Ishikawa (cell line): ENCODE measurements at regions not wholly inside any gene's neighbourhood (a gene's known extent, or its start where the extent isn't known, plus 50 kb on each side); places are given as distances from the start of the nearest gene placed in this dataset.

Source experiments
- CEBPB ChIP-seq: IDR thresholded peaks from 2 replicates; pipeline ENCODE4 v1.6.1; 2012
- CREB1 ChIP-seq: IDR thresholded peaks from 2 replicates; pipeline ENCODE4 v1.6.1; 2012; ENCODE audit warnings: low read depth
- EGR1 ChIP-seq: IDR thresholded peaks from 2 replicates; pipeline ENCODE4 v1.6.1; 2012
- EP300 ChIP-seq: IDR thresholded peaks from 2 replicates; pipeline ENCODE4 v1.6.1; 2012; ENCODE audit warnings: borderline replicate concordance
- FOXM1 ChIP-seq: IDR thresholded peaks from 2 replicates; pipeline ENCODE4 v1.6.1; 2012; ENCODE audit warnings: low read depth, borderline replicate concordance
- NFIC ChIP-seq: IDR thresholded peaks from 2 replicates; pipeline ENCODE4 v1.6.1; 2012
- RAD21 ChIP-seq: IDR thresholded peaks from 2 replicates; pipeline ENCODE4 v1.6.1; 2012; ENCODE audit warnings: low read depth
- REST ChIP-seq: IDR thresholded peaks from 2 replicates; pipeline ENCODE4 v1.6.1; 2012; ENCODE audit warnings: low read depth, mild to moderate bottlenecking
- TAF1 ChIP-seq: IDR thresholded peaks from 2 replicates; pipeline ENCODE4 v1.6.1; 2012; ENCODE audit warnings: low read depth, mild to moderate bottlenecking
- TCF12 ChIP-seq: IDR thresholded peaks from 2 replicates; pipeline ENCODE4 v1.6.1; 2012; ENCODE audit warnings: low read depth
- TEAD4 ChIP-seq: IDR thresholded peaks from 2 replicates; pipeline ENCODE4 v1.6.1; 2012
- USF1 ChIP-seq: IDR thresholded peaks from 2 replicates; pipeline ENCODE4 v1.6.1; 2012
- YY1 ChIP-seq: IDR thresholded peaks from 2 replicates; pipeline ENCODE4 v1.6.1; 2012; ENCODE audit warnings: low read depth
- ZBTB7A ChIP-seq: IDR thresholded peaks from 2 replicates; pipeline ENCODE4 v1.6.1; 2012; ENCODE audit warnings: low read depth
- TF ChIP-seq, protein P1 (sequence below): IDR thresholded peaks from 2 replicates; pipeline ENCODE4 v1.6.1; 2012

DNA sequence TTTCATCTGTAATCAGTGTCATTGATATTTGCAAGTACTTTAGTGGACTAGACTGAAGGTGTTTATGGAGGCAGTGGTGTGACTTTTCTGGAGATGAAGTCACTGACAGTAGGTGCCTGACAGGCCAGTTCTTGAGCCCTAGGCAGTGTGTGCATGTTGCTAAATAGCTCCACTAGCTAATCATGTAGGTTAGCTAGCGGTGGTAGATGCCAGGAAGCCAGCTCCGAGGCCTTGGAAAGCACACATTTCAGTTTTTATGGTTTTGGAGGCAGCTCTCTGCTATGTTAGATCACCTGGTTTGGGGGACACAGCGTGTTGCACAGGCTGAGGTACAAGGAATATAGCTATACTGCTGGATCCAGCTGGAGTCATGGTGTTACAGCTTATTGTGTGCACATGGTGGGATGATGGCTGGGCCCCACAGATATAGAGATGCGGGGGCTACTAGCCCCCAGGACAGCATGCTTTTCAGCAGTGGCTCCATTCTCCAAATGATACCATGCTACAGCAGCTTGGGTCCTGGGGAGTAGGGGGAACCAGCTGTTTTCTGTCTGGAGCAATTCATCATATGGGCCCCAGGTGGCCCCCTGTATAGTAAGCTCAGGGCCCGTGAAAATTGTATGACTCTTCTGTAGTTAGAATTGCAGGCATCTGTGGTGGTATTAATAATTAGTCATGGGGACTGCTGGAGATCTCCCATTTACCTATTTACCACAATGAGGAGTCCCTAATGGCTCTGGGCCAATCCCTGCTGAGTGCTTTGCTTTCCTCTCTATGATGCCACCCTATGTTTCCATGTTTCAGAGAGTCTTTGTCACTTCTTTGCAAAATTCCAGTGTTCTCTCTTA, 367.2 kb upstream of the LMO3 start:
- no peak for TF ChIP-seq REST
- TF ChIP-seq CREB1: no peak
- TF ChIP-seq ZBTB7A: no peak

DNA sequence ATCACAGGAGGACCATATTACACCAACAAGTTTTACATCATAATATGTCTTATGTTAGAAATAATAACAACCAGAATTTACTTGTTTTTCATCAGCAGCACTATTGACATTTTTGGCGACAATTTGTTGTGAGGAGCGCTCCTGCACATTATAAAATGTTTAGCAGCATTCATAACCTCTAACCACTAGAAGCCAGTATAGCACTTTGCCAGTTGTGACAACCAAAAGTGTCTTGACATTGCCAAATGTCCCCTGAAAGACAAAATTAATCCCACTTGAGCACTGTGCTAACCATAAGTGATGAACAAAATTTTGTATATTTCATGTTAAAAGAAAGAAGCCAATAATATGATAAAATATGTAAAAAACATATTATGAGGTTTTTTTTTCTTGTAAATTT, 356.9 kb upstream of the LMO3 start:
- TF ChIP-seq EGR1 (no peak), RAD21 (peak; percentile 35; the same call in 1 of the 2 replicates)

GRCh38 chr12:16955083-16955657, 349.2 kb upstream of the LMO3 start:
- TF ChIP-seq YY1: no peak
- TF ChIP-seq EP300: no peak
- no peak for TF ChIP-seq CEBPB
- TF ChIP-seq REST: no peak
- TF ChIP-seq TCF12: no peak
- TF ChIP-seq USF1: no peak
- no peak for TF ChIP-seq TAF1
- TF ChIP-seq CREB1: no peak
- TF ChIP-seq EGR1: no peak
- no peak for TF ChIP-seq NFIC
- TF ChIP-seq RAD21: no peak
- TF ChIP-seq, protein P1, sequence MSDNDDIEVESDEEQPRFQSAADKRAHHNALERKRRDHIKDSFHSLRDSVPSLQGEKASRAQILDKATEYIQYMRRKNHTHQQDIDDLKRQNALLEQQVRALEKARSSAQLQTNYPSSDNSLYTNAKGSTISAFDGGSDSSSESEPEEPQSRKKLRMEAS: no peak

DNA sequence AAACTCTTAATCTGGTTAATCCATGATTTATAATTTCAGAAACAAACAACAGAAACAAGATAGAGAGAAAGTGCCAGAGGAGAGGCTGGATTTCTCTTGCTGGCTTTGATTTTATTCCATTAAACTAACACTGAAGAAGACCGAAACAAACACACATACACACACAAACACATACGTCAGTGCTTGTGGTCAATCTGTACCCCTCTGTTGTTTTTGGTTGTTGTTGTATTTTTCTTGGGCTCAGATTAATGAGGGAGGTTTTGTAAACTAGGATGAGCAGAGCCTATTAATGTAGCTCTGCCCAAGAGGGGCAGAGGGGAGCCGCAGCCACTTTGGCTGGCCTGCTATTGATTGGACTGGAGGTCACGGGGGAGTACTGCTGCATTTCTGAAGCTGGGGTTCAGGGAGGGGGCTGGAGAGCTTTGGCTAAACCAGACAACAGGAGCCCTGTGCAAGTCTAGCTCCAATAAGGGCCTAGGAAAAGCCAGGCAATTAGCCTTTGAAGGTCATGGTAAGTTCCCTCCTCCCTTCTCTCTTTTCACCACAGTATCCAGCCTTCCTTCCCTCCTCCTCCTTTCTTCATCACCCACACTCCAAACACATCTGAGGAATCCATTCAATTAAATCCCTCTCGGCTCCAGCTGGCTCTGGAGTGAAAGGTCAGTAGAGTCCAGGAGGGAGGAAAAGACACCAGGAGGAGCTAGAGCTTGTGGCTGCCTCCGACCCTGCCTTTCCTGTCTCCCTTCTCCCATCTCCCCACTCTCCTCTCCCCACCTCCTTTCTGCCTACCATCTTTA, 344.1 kb upstream of the LMO3 start:
- no peak for TF ChIP-seq TAF1
- TF ChIP-seq CEBPB: no peak
- no peak for TF ChIP-seq NFIC
- no peak for TF ChIP-seq FOXM1
- TF ChIP-seq EP300: no peak
- no peak for TF ChIP-seq REST
- no peak for TF ChIP-seq YY1
- TF ChIP-seq USF1: no peak
- TF ChIP-seq CREB1: no peak
- TF ChIP-seq, protein P1: no peak
- TF ChIP-seq EGR1: no peak
- TF ChIP-seq RAD21: no peak
- TF ChIP-seq TCF12: no peak
- TF ChIP-seq TEAD4: no peak
- no peak for TF ChIP-seq ZBTB7A
